Right renal cortex interstitium (tissue), 3 donors: ENCODE measurements at regions not wholly inside any gene's neighbourhood (a gene's known extent, or its start where the extent isn't known, plus 50 kb on each side); places are given as distances from the start of the nearest gene placed in this dataset.

Experiments
- DNase-seq, 3 donors: peaks; one replicate each; pipeline ENCODE4 v3.0.0-alpha.2; 2013; ENCODE audit warnings: low read depth in 3 of 3, low spot score in 2 of 3

DNA sequence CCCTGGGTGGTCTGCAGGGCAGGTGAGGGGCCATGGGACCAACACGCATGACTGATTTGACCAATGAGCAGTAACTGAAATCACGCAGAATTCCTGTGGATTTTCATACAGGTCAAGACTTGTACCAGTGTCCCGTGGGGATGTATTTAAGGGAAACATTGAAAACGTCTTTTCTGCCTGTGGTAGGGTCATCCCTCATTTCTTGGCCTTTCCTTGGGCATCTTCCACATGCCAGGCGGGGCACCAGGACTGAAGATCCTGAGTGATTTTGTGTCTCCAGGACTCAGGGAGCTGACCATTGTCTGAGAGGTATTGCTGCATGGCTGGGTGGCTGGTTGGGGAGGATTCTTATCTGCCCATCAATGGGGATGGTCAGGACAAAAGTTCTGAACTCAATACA is 289.0 kb downstream of the GLRX3 start:
- DNase-seq = no peak

DNA sequence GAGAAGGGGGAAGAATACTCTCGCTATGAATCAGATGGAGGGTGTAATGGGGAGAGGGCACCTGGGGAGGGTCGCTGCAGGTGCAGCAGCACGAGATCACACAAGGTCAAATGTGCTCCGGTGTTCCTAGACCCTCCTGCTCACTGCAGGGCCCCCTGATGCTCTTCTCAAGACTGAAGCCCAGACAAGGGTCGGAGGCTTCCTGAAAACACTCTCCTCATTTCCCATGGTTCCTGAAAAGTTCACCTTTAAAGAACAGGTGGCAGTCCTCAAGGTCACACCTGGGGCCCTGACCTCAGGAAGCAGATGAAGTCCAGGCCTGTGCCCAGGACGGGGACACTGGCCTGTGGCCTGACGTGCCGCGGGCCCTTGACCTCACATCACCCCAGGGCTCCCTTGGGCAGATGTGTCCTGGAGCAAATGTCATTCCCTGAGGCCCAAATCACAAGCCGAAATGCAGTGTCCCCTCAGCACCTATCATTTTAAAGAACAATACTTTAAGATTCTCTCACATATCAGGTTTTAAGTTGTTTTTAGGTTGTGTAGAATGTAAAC is 289.8 kb downstream of the GLRX3 start:
- no peak for DNase-seq

- no peak for DNase-seq
Observed at GRCh38 chr10:130427216-130427722, 291.1 kb downstream of the GLRX3 start.

GRCh38 chr10:130428936-130429335 is 292.7 kb downstream of the GLRX3 start:
- no peak for DNase-seq

- no peak for DNase-seq
Observed at GRCh38 chr10:130429809-130430208, 293.6 kb downstream of the GLRX3 start.

DNA sequence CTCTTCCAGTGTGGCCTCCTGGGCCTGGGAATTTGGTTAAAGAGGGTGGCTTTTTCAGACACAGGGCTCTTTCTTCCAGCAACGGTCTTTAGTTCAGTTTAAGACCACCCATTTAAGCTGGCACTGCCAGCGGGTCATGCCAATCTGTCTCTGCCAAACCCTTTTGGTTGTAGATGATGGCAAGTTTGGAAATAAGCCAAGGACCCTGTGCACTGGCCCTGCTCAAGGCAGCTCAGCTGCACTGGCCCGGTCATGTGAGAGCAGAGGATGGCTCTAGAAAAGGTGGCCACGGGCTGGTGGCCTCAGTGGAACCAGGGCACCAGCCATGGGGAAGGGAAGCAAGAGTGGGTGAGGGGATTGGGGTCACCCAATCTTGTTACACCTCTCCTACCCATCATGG is 294.1 kb downstream of the GLRX3 start:
- no peak for DNase-seq

- no peak for DNase-seq
Observed at GRCh38 chr10:130430852-130431704, 294.9 kb downstream of the GLRX3 start.

- DNase-seq = no peak
Observed at GRCh38 chr10:130432271-130432670, 296.1 kb downstream of the GLRX3 start.

- no peak for DNase-seq
Observed at GRCh38 chr10:130432850-130433249, 296.7 kb downstream of the GLRX3 start.

GRCh38 chr10:130434446-130435385 is 298.5 kb downstream of the GLRX3 start:
- no peak for DNase-seq

- DNase-seq = no peak
Observed at GRCh38 chr10:130435961-130436360, 299.8 kb downstream of the GLRX3 start.

DNA sequence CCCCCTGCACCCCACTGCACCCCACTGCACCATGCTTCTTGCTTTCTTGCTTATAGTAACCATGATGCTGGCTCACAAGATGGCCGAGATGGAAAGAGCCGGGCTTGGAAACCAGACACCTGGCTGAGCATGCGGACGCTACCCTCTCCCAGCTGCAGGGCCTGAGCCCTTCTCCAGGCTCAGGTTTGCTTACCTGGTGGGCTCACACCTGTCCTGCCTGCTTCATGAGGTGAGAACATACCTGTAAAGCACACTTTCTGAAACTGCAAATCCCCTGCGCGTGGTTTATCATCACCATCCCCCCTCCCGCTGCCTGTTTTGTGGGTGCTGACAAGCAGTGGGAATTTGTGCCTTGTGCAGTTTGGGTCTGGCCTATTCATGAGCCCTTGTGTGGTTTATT is 302.7 kb downstream of the GLRX3 start:
- no peak for DNase-seq

DNA sequence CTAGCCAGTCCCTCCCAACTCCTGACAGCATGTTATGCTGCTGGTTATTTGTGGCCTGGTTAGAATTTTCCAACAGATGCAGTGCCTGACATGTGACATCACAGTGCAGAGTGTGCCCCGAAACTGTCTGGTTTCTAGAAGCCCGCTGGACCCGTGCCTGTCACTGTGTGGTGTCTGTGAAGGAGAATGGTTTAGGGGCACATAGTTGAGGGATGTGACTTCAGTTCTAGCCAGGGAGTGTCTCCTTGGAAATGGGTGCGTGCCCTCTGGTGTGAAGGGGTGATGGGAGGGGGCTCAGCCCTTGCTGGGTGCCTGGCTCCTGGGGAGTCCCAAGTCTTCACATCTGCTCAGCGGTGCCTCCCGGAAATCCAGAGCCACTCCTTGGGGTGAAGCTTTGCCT is 303.6 kb downstream of the GLRX3 start:
- no peak for DNase-seq

DNA sequence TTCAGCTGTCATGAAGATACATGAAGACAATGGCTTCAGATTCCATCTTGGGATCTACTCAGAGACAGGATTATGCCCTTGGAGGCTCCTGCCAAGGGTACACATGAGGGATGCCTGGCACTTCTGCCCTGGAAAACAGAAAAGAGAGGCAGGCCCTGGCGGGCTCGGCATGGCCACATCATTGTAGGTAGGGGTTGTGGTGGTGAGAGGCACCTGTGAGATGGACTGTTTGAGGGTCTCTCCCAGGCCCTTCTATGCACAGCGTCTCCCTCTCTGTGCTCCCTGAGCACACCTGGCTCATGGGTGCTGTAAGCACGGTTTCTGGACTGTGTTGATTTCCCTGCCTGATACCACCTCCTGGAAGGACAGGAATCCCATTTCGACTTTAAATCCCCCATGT is 304.3 kb downstream of the GLRX3 start:
- DNase-seq = no peak

DNA sequence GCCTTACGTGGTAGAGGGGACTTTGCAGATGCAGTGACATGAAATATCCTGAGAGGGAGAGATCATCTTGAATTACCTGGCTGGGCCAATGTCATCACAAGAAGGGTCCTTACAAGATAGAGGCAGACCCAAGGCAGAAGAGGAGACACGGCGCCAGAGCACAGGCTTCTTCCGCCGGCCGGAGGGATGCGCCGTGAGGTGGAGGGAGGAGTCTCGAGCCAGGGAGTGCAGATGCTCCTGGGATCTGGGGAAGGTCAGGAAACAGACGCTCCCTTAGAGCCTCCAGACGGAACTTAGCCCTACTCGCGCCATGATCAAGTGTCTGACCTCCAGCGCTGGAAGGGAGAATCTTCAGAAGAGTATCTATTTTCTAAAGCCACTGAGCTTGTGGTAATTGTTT is 304.8 kb downstream of the GLRX3 start:
- DNase-seq = no peak

DNA sequence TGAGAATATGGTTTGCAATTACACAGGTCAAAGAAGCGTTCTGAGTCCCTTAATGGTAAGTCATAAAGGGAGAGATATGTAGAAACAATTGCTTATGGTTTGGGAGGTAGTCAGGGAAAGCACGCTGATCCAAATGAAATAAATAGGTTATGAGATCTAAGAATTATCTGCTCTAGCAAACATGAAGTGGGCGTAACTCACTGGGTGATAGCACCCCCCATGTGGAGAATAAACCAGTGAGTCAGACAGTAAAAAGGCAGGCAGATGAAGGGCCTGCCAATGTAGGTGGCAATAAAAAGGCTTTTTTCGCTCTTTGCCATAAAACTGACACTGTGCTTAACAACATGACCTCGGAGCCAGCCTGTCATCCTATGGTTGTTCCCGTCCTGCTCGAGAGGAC is 306.9 kb downstream of the GLRX3 start:
- no peak for DNase-seq

GRCh38 chr10:130453036-130453720 is 317.0 kb downstream of the GLRX3 start:
- DNase-seq = no peak

DNA sequence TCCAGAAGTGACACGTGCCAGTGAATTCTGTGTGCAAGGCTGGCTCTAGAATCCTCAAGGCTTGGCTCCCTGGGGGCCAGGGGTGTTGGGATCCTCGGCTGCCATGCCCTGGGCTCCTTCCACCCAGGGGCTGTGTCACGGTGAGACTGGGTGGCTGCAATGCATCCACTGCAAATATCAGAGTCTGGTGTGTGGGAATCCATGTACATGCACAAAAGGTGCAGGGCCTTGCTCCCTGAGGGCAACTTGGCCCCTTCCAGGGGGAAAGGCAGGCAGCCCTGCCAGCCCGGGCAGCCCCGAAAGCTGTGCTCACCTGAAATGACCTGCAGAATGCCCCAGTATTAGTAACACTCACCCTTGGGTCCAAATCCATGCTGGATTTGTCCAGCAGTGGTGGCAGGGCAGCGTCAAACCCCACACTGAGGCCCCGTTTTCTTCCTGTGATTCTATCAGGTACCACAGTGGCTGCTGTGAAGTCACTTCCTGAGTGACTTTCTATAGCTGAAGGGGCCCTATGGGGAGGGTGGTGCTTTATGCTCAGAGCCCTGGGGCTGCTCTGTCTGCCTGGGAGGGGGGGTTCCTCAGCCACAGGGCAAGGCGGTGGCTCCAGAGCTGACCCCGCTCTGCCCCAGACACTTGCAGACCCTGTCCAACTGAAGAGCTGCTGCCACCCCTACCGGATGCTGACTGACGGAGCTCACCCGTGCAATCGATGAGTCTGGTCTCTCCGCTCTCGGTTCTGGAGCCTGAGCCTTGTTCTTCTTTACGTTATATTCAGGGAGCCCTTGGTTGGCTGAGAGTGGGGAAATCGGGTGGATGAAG is 317.7 kb downstream of the GLRX3 start:
- DNase-seq = no peak

DNA sequence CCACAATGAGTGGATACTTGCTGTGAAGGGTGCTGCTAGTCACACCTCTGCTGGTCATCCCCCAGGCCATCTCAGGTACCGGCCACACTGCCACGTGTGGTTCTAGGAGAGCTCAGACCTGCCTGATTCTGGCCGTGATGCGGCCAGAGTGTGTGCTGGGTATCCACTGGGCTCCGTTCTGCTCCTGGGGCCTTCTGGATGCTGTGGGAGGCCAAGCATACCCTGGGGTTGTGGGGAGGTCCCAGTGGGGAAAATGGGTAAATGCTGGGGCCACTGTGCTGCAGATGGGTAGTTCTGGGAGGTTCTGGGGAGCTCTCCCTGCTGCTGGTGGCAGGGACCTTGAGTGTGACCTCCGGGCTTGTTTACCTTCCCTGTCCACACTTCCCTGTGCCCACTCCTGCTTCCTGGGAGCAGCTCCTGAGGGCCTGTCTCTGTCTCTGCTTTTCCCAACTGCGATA is 318.4 kb downstream of the GLRX3 start:
- DNase-seq = no peak
